ENCODE measurements at regions not wholly inside any gene's neighbourhood (a gene's known extent, or its start where the extent isn't known, plus 50 kb on each side); places are given as distances from the start of the nearest gene placed in this dataset.

GRCh38 chr12:90017316-90017715, 308.7 kb upstream of the ATP2B1 start:
- DNase-seq: no peak

- no peak for DNase-seq
These were observed 306.6 kb upstream of the ATP2B1 start for GRCh38 chr12:90015228-90015627.

GRCh38 chr12:90013409-90013808, 304.8 kb upstream of the ATP2B1 start:
- DNase-seq: no peak

GRCh38 chr12:90010089-90010488, 301.5 kb upstream of the ATP2B1 start:
- no peak for DNase-seq

GRCh38 chr12:90008277-90008676, 299.6 kb upstream of the ATP2B1 start:
- no peak for DNase-seq

- DNase-seq: no peak
These were observed 295.9 kb upstream of the ATP2B1 start for GRCh38 chr12:90004319-90005074.

GRCh38 chr12:90003688-90004087, 295.1 kb upstream of the ATP2B1 start:
- no peak for DNase-seq

- no peak for DNase-seq
These were observed 292.1 kb upstream of the ATP2B1 start for GRCh38 chr12:90000721-90001120.

GRCh38 chr12:89999699-90000505, 291.3 kb upstream of the ATP2B1 start:
- DNase-seq: no peak

GRCh38 chr12:89995870-89996269, 287.2 kb upstream of the ATP2B1 start:
- no peak for DNase-seq

GRCh38 chr12:89994911-89995310, 286.3 kb upstream of the ATP2B1 start:
- no peak for DNase-seq

- DNase-seq: no peak
These were observed 285.0 kb upstream of the ATP2B1 start for GRCh38 chr12:89993632-89994031.

- no peak for DNase-seq
These were observed 284.2 kb upstream of the ATP2B1 start for GRCh38 chr12:89992668-89993451.

- no peak for DNase-seq
These were observed 283.4 kb upstream of the ATP2B1 start for GRCh38 chr12:89991807-89992590.

GRCh38 chr12:89988188-89988915, 279.7 kb upstream of the ATP2B1 start:
- no peak for DNase-seq

- DNase-seq: no peak
These were observed 277.3 kb upstream of the ATP2B1 start for GRCh38 chr12:89985935-89986334.

- DNase-seq: no peak
These were observed 276.2 kb upstream of the ATP2B1 start for GRCh38 chr12:89984846-89985245.

GRCh38 chr12:89983622-89984021, 275.0 kb upstream of the ATP2B1 start:
- DNase-seq: no peak

GRCh38 chr12:89980236-89980635, 271.6 kb upstream of the ATP2B1 start:
- no peak for DNase-seq

GRCh38 chr12:89977405-89978085, 268.9 kb upstream of the ATP2B1 start:
- no peak for DNase-seq

GRCh38 chr12:89976866-89977265, 268.2 kb upstream of the ATP2B1 start:
- DNase-seq: no peak
